ENCODE measurements at regions not wholly inside any gene's neighbourhood (a gene's known extent, or its start where the extent isn't known, plus 50 kb on each side); places are given as distances from the start of the nearest gene placed in this dataset.

- DNase-seq (ENCODE audit: low read depth), result no peak
- no peak for TF ChIP-seq CTCF (IDR thresholded peaks at IDR 0.05; ENCODE audit: insufficient read depth, low read length, severe bottlenecking)
- no peak for FAIRE-seq
- no peaks in the 10 kb centered on the region for H3K27me3 ChIP-seq (ENCODE audit: control insufficient read depth, insufficient read depth, low read length)
- no peaks in the 10 kb centered on the region for H3K36me3 ChIP-seq (ENCODE audit: control insufficient read depth, insufficient read depth, low read length)
- no peak overlapping the region for H3K4me3 ChIP-seq (ENCODE audit: low read depth, low read length)
Measured at GRCh38 chr11:134689886-134690285, 277.8 kb upstream of the B3GAT1 start.

- H3K36me3 ChIP-seq (ENCODE audit: control insufficient read depth, insufficient read depth, low read length), result no peaks in the 10 kb centered on the region
- TF ChIP-seq CTCF (IDR thresholded peaks at IDR 0.05; ENCODE audit: insufficient read depth, low read length, severe bottlenecking), result no peak
- H3K4me3 ChIP-seq (ENCODE audit: low read depth, low read length), result no peak overlapping the region
- FAIRE-seq (no peak), DNase-seq (ENCODE audit: low read depth) (no peak)
- H3K27me3 ChIP-seq (ENCODE audit: control insufficient read depth, insufficient read depth, low read length), result no peaks in the 10 kb centered on the region
Measured at GRCh38 chr11:134687548-134687947, 275.5 kb upstream of the B3GAT1 start.

- DNase-seq (ENCODE audit: low read depth) (no peak), FAIRE-seq (no peak)
- TF ChIP-seq CTCF (IDR thresholded peaks at IDR 0.05; ENCODE audit: insufficient read depth, low read length, severe bottlenecking), result no peak
- Histone ChIP-seq H3K36me3 (ENCODE audit: control insufficient read depth, insufficient read depth, low read length) (no peaks in the 10 kb centered on the region), H3K27me3 (ENCODE audit: control insufficient read depth, insufficient read depth, low read length) (no peaks in the 10 kb centered on the region), H3K4me3 (ENCODE audit: low read depth, low read length) (no peak overlapping the region)
Measured at GRCh38 chr11:134686460-134687061, 274.5 kb upstream of the B3GAT1 start.

- TF ChIP-seq CTCF (IDR thresholded peaks at IDR 0.05; ENCODE audit: insufficient read depth, low read length, severe bottlenecking), result no peak
- no peak overlapping the region for H3K4me3 ChIP-seq (ENCODE audit: low read depth, low read length)
- FAIRE-seq, result no peak
- no peaks in the 10 kb centered on the region for H3K27me3 ChIP-seq (ENCODE audit: control insufficient read depth, insufficient read depth, low read length)
- no peaks in the 10 kb centered on the region for H3K36me3 ChIP-seq (ENCODE audit: control insufficient read depth, insufficient read depth, low read length)
- no peak for DNase-seq (ENCODE audit: low read depth)
Measured at GRCh38 chr11:134685793-134686380, 273.8 kb upstream of the B3GAT1 start.

GRCh38 chr11:134684576-134684975, 272.5 kb upstream of the B3GAT1 start:
- DNase-seq (ENCODE audit: low read depth) (no peak), FAIRE-seq (no peak)
- Histone ChIP-seq H3K27me3 (ENCODE audit: control insufficient read depth, insufficient read depth, low read length) (no peaks in the 10 kb centered on the region), H3K4me3 (ENCODE audit: low read depth, low read length) (no peak overlapping the region), H3K36me3 (ENCODE audit: control insufficient read depth, insufficient read depth, low read length) (no peaks in the 10 kb centered on the region)
- no peak for TF ChIP-seq CTCF (IDR thresholded peaks at IDR 0.05; ENCODE audit: insufficient read depth, low read length, severe bottlenecking)

- Histone ChIP-seq H3K4me3 (ENCODE audit: low read depth, low read length) (no peak overlapping the region), H3K27me3 (ENCODE audit: control insufficient read depth, insufficient read depth, low read length) (no peaks in the 10 kb centered on the region), H3K36me3 (ENCODE audit: control insufficient read depth, insufficient read depth, low read length) (no peaks in the 10 kb centered on the region)
- no peak for TF ChIP-seq CTCF (IDR thresholded peaks at IDR 0.05; ENCODE audit: insufficient read depth, low read length, severe bottlenecking)
- FAIRE-seq, result no peak
- DNase-seq (ENCODE audit: low read depth), result no peak
Measured at GRCh38 chr11:134683860-134684259, 271.8 kb upstream of the B3GAT1 start.

Measured in bronchial epithelial cell (primary cell).